ENCODE measurements at regions not wholly inside any gene's neighbourhood (a gene's known extent, or its start where the extent isn't known, plus 50 kb on each side); places are given as distances from the start of the nearest gene placed in this dataset.

- Mint-ChIP-seq H3K4me3 (no peak overlapping the region), H3K27ac (no peak overlapping the region), H3K4me1 (no peaks in the 10 kb centered on the region), H3K27me3 (ENCODE audit: low read depth in 3 of 3) (peaks cover 2 to 5% (median 3%) of the 10 kb centered on the region in 3 donors), H3K36me3 (no peaks in the 10 kb centered on the region), H3K9me3 (peaks cover 0 to 5% (median 1%) of the 10 kb centered on the region in 7 donors)
- intact Hi-C loops (cut with micrococcal nuclease), result no loop called here
- no peak overlapping the region for H3K27ac ChIP-seq (ENCODE audit: low read depth in 1 of 2, low read length in 2 of 2)
- H3K36me3 ChIP-seq (replicated peaks in 1 of 2; ENCODE audit: control insufficient read depth in 1 of 2, insufficient read depth in 2 of 2, low read length in 2 of 2), result no peaks in the 10 kb centered on the region
- H3K9me3 ChIP-seq (replicated peaks in 1 of 2; ENCODE audit: control insufficient read depth in 1 of 2, insufficient read depth in 1 of 2, low read length in 2 of 2), result no peaks in the 10 kb centered on the region
- H4K20me1 ChIP-seq (ENCODE audit: insufficient read depth, low read length), result no peaks in the 10 kb centered on the region
- no peak overlapping the region for H3K4me2 ChIP-seq (replicated peaks; ENCODE audit: extremely low read depth, low read length, poor library complexity, severe bottlenecking)
- no peak overlapping the region for H3K4me3 ChIP-seq (replicated peaks in 1 of 3; ENCODE audit: low read depth in 2 of 3, low read length in 3 of 3)
- H2AFZ ChIP-seq (ENCODE audit: insufficient read depth, low read depth, low read length, poor library complexity, severe bottlenecking), result no peak overlapping the region
- H3K79me2 ChIP-seq (ENCODE audit: insufficient read depth, low read length), result no peaks in the 10 kb centered on the region
- H3K4me1 ChIP-seq (ENCODE audit: control insufficient read depth in 1 of 2, insufficient read depth in 2 of 2, low read length in 2 of 2), result no peaks in the 10 kb centered on the region
- no peak overlapping the region for H3K9ac ChIP-seq (ENCODE audit: insufficient read depth, low read length, poor library complexity, severe bottlenecking)
- TF ChIP-seq CTCF (IDR thresholded peaks at IDR 0.05), result no peak
- H3K27me3 ChIP-seq (ENCODE audit: control insufficient read depth in 2 of 2, insufficient read depth in 2 of 2, low read length in 2 of 2), result no peaks in the 10 kb centered on the region
- DNase-seq, result no peak
- WGBS (ENCODE audit: insufficient coverage), result 62% methylated on average over 2 of the region's 4 CpGs
Measured at GRCh38 chr6:72464791-72465691, 156.8 kb upstream of the KCNQ5 start.

DNA sequence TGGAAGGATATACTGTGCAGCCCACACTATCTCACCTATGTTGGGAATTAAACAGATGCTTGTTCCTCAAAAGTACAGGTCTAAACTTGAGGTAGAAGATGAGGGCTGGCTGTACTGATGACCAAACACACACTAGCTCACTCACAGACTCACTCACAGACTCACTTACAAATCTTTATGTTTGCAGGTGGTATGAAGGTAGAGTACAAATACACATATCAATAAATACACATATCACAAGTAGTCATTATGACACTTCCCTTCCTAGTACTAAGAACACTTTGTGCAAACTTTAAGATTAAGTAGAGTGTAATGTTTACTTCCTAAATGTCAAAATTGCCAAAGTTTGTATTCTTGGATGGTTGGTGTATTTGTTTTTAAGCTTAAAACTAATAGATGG lies 155.4 kb upstream of the KCNQ5 start:
- H3K9me3 ChIP-seq (replicated peaks in 1 of 2; ENCODE audit: control insufficient read depth in 1 of 2, insufficient read depth in 1 of 2, low read length in 2 of 2), result no peaks in the 10 kb centered on the region
- peaks cover 0 to 5% (median 2%) of the 10 kb centered on the region in 7 donors for H3K9me3 Mint-ChIP-seq
- peaks cover 2 to 4% (median 3%) of the 10 kb centered on the region in 3 donors for H3K27me3 Mint-ChIP-seq (ENCODE audit: low read depth in 3 of 3)
- no peaks in the 10 kb centered on the region for H3K79me2 ChIP-seq (ENCODE audit: insufficient read depth, low read length)
- intact Hi-C loops (cut with micrococcal nuclease), result no loop called here
- TF ChIP-seq CTCF (IDR thresholded peaks at IDR 0.05), result no peak
- H3K9ac ChIP-seq (ENCODE audit: insufficient read depth, low read length, poor library complexity, severe bottlenecking), result no peak overlapping the region
- H2AFZ ChIP-seq (ENCODE audit: insufficient read depth, low read depth, low read length, poor library complexity, severe bottlenecking), result no peak overlapping the region
- H3K36me3 Mint-ChIP-seq, result no peaks in the 10 kb centered on the region
- no peaks in the 10 kb centered on the region for H3K27me3 ChIP-seq (ENCODE audit: control insufficient read depth in 2 of 2, insufficient read depth in 2 of 2, low read length in 2 of 2)
- no peaks in the 10 kb centered on the region for H4K20me1 ChIP-seq (ENCODE audit: insufficient read depth, low read length)
- DNase-seq, result no peak
- no peak overlapping the region for H3K27ac Mint-ChIP-seq
- H3K27ac ChIP-seq (ENCODE audit: low read depth in 1 of 2, low read length in 2 of 2), result no peak overlapping the region
- H3K4me3 ChIP-seq (replicated peaks in 1 of 3; ENCODE audit: low read depth in 2 of 3, low read length in 3 of 3), result no peak overlapping the region
- H3K4me1 ChIP-seq (ENCODE audit: control insufficient read depth in 1 of 2, insufficient read depth in 2 of 2, low read length in 2 of 2), result no peaks in the 10 kb centered on the region
- H3K4me1 Mint-ChIP-seq, result no peaks in the 10 kb centered on the region
- H3K36me3 ChIP-seq (replicated peaks in 1 of 2; ENCODE audit: control insufficient read depth in 1 of 2, insufficient read depth in 2 of 2, low read length in 2 of 2), result no peaks in the 10 kb centered on the region
- H3K4me2 ChIP-seq (replicated peaks; ENCODE audit: extremely low read depth, low read length, poor library complexity, severe bottlenecking), result no peak overlapping the region
- no peak overlapping the region for H3K4me3 Mint-ChIP-seq
